ENCODE measurements at regions not wholly inside any gene's neighbourhood (a gene's known extent, or its start where the extent isn't known, plus 50 kb on each side); places are given as distances from the start of the nearest gene placed in this dataset.
A peak's percentile ranks its signal among the peaks of the same experiment; 100 is the strongest.

DNA sequence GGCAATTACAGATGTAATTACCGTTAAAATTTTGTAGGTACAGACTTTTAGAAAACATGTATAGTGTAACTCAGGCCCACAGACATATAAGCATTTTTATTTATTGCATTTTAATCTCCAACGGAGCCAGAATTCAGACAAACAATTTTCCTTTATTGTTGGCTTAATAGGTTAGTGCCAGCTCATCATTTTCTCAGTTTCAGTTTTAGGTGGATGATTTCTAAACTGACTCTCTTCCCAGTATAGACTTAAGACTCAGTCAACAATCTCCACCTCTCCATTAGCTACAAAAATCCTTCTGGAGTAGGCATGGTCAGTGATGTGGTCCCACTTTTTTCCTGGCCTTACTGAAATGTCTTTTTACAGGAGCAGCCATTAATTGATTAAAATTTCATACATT lies 994.6 kb downstream of the TBL1XR1 start:
- no peak for DNase-seq (ENCODE audit: low read depth in 4 of 6, low spot score in 6 of 6)
- no peak overlapping the region for H3K4me3 ChIP-seq (ENCODE audit: low read depth, low read length)
- no peaks in the 10 kb centered on the region for H3K9me3 ChIP-seq (ENCODE audit: control insufficient read depth, insufficient read depth, low read length)
- H3K36me3 ChIP-seq (ENCODE audit: control insufficient read depth, insufficient read depth, low read length): no peaks in the 10 kb centered on the region
- WGBS (ENCODE audit: insufficient coverage): no CpG with 5 or more reads among the region's 2 CpGs
- no peak overlapping the region for H3K27ac ChIP-seq (ENCODE audit: low read depth, low read length)
- H3K4me1 ChIP-seq (ENCODE audit: control insufficient read depth, insufficient read depth, low read length): no peaks in the 10 kb centered on the region
- no peaks in the 10 kb centered on the region for H3K27me3 ChIP-seq (ENCODE audit: control insufficient read depth, insufficient read depth, low read length)

- DNase-seq (ENCODE audit: low read depth in 4 of 6, low spot score in 6 of 6): peak in 1 of 6 donors; percentile 55
Observed at GRCh38 chr3:176193032-176193730, 1004.1 kb downstream of the TBL1XR1 start.

DNA sequence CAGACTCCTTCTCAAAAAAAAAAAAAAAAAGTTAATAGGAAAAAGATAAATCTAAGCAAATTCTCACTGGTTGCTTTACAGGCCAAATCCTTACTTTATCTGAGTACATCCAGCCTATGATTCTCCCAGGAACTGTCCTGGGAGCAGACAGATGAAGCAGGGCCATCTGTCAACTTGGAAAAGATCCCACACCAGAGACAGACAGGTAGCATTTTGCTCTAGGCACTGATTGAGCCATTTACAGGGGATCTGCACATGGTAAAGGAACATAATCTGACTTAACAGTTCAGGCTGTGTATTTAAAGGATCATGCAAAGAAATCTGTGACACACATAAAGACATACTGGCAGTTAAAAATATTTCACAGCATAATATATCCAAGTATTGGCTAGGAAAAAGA lies 1006.5 kb downstream of the TBL1XR1 start:
- Histone ChIP-seq H3K4me1 (ENCODE audit: control insufficient read depth, insufficient read depth, low read length) (no peaks in the 10 kb centered on the region), H3K9me3 (ENCODE audit: control insufficient read depth, insufficient read depth, low read length) (no peaks in the 10 kb centered on the region), H3K36me3 (ENCODE audit: control insufficient read depth, insufficient read depth, low read length) (no peaks in the 10 kb centered on the region), H3K27ac (ENCODE audit: low read depth, low read length) (no peak overlapping the region), H3K27me3 (ENCODE audit: control insufficient read depth, insufficient read depth, low read length) (no peaks in the 10 kb centered on the region), H3K4me3 (ENCODE audit: low read depth, low read length) (no peak overlapping the region)
- peak in 2 of 6 donors; percentile 52 to 59 for DNase-seq (ENCODE audit: low read depth in 4 of 6, low spot score in 6 of 6)

More at GRCh38 chr3:176193032-176193730, 1004.1 kb downstream of the TBL1XR1 start:
- Histone ChIP-seq H3K27me3 (ENCODE audit: control insufficient read depth, insufficient read depth, low read length) (no peaks in the 10 kb centered on the region), H3K27ac (ENCODE audit: low read depth, low read length) (no peak overlapping the region), H3K9me3 (ENCODE audit: control insufficient read depth, insufficient read depth, low read length) (peaks cover 7% of the 10 kb centered on the region), H3K4me3 (ENCODE audit: low read depth, low read length) (no peak overlapping the region), H3K4me1 (ENCODE audit: control insufficient read depth, insufficient read depth, low read length) (no peaks in the 10 kb centered on the region), H3K36me3 (ENCODE audit: control insufficient read depth, insufficient read depth, low read length) (no peaks in the 10 kb centered on the region)

DNA sequence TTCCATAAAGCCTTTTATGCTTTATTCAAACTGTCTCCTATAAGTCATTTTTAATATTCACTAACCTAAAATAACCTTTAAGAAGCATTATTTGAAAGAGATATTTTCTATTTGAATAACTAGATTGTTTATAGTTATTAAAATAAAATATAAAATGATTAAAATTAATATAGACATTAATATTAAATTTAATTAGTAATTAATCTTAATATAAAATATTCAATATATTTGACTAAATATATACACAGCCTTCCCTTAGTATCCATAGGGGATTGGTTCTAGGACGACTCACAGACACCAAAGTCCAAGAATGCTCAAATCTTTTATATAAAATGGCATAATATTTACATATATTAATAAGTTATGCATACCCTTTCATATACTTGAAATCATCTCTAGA lies 1014.1 kb downstream of the TBL1XR1 start:
- no peaks in the 10 kb centered on the region for H3K36me3 ChIP-seq (ENCODE audit: control insufficient read depth, insufficient read depth, low read length)
- no peaks in the 10 kb centered on the region for H3K4me1 ChIP-seq (ENCODE audit: control insufficient read depth, insufficient read depth, low read length)
- no peaks in the 10 kb centered on the region for H3K9me3 ChIP-seq (ENCODE audit: control insufficient read depth, insufficient read depth, low read length)
- DNase-seq (ENCODE audit: low read depth in 4 of 6, low spot score in 6 of 6): no peak
- no CpG with 5 or more reads among the region's 1 CpG for WGBS (ENCODE audit: insufficient coverage)
- H3K4me3 ChIP-seq (ENCODE audit: low read depth, low read length): no peak overlapping the region
- no peak overlapping the region for H3K27ac ChIP-seq (ENCODE audit: low read depth, low read length)
- H3K27me3 ChIP-seq (ENCODE audit: control insufficient read depth, insufficient read depth, low read length): no peaks in the 10 kb centered on the region

GRCh38 chr3:176174060-176174459 lies 1023.2 kb downstream of the TBL1XR1 start:
- Histone ChIP-seq H3K4me3 (ENCODE audit: low read depth, low read length) (no peak overlapping the region), H3K27ac (ENCODE audit: low read depth, low read length) (no peak overlapping the region), H3K27me3 (ENCODE audit: control insufficient read depth, insufficient read depth, low read length) (no peaks in the 10 kb centered on the region), H3K4me1 (ENCODE audit: control insufficient read depth, insufficient read depth, low read length) (no peaks in the 10 kb centered on the region), H3K9me3 (ENCODE audit: control insufficient read depth, insufficient read depth, low read length) (no peaks in the 10 kb centered on the region), H3K36me3 (ENCODE audit: control insufficient read depth, insufficient read depth, low read length) (no peaks in the 10 kb centered on the region)
- 100% methylated on average over 1 of the region's 6 CpGs for WGBS (ENCODE audit: insufficient coverage)
- DNase-seq (ENCODE audit: low read depth in 4 of 6, low spot score in 6 of 6): no peak

- Histone ChIP-seq H3K27ac (ENCODE audit: low read depth, low read length) (no peak overlapping the region), H3K4me3 (ENCODE audit: low read depth, low read length) (no peak overlapping the region), H3K9me3 (ENCODE audit: control insufficient read depth, insufficient read depth, low read length) (no peaks in the 10 kb centered on the region), H3K36me3 (ENCODE audit: control insufficient read depth, insufficient read depth, low read length) (no peaks in the 10 kb centered on the region), H3K4me1 (ENCODE audit: control insufficient read depth, insufficient read depth, low read length) (no peaks in the 10 kb centered on the region), H3K27me3 (ENCODE audit: control insufficient read depth, insufficient read depth, low read length) (no peaks in the 10 kb centered on the region)
- 75% methylated on average over 1 of the region's 1 CpG for WGBS (ENCODE audit: insufficient coverage)
- no peak for DNase-seq (ENCODE audit: low read depth in 4 of 6, low spot score in 6 of 6)
Observed at GRCh38 chr3:176172492-176172891, 1024.8 kb downstream of the TBL1XR1 start.

- no peaks in the 10 kb centered on the region for H3K36me3 ChIP-seq (ENCODE audit: control insufficient read depth, insufficient read depth, low read length)
- H3K27me3 ChIP-seq (ENCODE audit: control insufficient read depth, insufficient read depth, low read length): no peaks in the 10 kb centered on the region
- no peaks in the 10 kb centered on the region for H3K4me1 ChIP-seq (ENCODE audit: control insufficient read depth, insufficient read depth, low read length)
- H3K9me3 ChIP-seq (ENCODE audit: control insufficient read depth, insufficient read depth, low read length): no peaks in the 10 kb centered on the region
- no peak overlapping the region for H3K4me3 ChIP-seq (ENCODE audit: low read depth, low read length)
- H3K27ac ChIP-seq (ENCODE audit: low read depth, low read length): no peak overlapping the region
- WGBS (ENCODE audit: insufficient coverage): no CpG with 5 or more reads among the region's 2 CpGs
- no peak for DNase-seq (ENCODE audit: low read depth in 4 of 6, low spot score in 6 of 6)
Observed at GRCh38 chr3:176167272-176167671, 1030.0 kb downstream of the TBL1XR1 start.

DNA sequence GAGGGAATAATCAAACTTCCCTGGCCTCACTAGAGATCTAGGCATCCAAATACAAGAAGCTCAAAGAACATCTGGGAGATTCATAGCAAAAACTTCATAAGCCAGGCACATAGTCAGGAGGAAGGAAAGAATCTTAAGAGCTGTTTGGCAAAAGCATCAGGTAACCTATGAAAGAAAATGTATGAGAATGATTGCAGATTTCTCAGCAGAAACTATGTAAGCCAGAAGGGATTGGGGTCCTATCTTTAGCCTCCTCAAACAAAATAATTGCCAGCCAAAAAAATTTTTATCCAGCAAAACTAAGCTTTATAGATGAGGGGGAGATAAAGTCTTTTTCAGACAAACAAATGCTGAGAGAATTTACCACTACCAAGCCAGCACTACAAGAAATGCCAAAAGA lies 1036.3 kb downstream of the TBL1XR1 start:
- Histone ChIP-seq H3K9me3 (ENCODE audit: control insufficient read depth, insufficient read depth, low read length) (no peaks in the 10 kb centered on the region), H3K27ac (ENCODE audit: low read depth, low read length) (no peak overlapping the region), H3K4me1 (ENCODE audit: control insufficient read depth, insufficient read depth, low read length) (no peaks in the 10 kb centered on the region), H3K4me3 (ENCODE audit: low read depth, low read length) (no peak overlapping the region), H3K36me3 (ENCODE audit: control insufficient read depth, insufficient read depth, low read length) (no peaks in the 10 kb centered on the region), H3K27me3 (ENCODE audit: control insufficient read depth, insufficient read depth, low read length) (no peaks in the 10 kb centered on the region)
- no peak for DNase-seq (ENCODE audit: low read depth in 4 of 6, low spot score in 6 of 6)

DNA sequence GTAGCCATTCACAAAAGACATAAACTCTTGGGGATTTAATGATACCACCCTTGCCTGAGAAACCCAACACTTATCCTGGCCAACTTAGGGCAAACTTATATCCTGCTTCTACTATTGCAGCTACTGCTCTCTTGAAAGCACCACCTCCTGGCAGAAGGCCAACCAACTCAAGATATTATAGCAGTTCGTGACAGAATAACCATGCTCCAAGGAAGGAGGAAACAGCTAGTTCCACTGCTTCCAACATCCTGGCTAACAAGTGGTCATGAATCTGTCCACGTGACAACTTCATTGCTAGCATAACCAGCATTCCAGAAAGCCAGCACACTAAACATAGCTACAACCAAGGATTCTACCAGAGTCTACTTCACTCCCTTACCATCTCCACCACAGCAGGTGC lies 1037.5 kb downstream of the TBL1XR1 start:
- Histone ChIP-seq H3K27ac (ENCODE audit: low read depth, low read length) (no peak overlapping the region), H3K36me3 (ENCODE audit: control insufficient read depth, insufficient read depth, low read length) (no peaks in the 10 kb centered on the region), H3K9me3 (ENCODE audit: control insufficient read depth, insufficient read depth, low read length) (no peaks in the 10 kb centered on the region), H3K4me3 (ENCODE audit: low read depth, low read length) (no peak overlapping the region), H3K4me1 (ENCODE audit: control insufficient read depth, insufficient read depth, low read length) (no peaks in the 10 kb centered on the region), H3K27me3 (ENCODE audit: control insufficient read depth, insufficient read depth, low read length) (no peaks in the 10 kb centered on the region)
- 90% methylated on average over 2 of the region's 2 CpGs for WGBS (ENCODE audit: insufficient coverage)
- no peak for DNase-seq (ENCODE audit: low read depth in 4 of 6, low spot score in 6 of 6)

DNA sequence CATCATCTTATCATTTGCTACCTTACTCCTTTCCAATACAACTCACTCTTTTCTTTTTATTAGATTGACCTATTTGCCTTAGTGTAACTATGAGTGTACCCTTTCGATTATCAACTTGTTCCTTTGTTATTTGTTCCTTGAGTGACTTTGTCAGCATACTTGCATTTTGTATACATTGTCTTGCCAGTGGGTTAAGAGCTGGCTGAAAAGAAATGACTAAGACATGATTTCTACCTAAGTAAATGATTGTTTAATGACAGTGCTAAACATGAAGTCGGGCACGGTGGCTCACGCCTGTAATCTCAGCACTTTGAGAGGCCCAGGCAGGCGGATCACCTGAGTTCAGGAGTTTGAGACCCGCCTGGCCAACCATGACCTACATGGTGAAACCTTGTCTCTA lies 1042.3 kb downstream of the TBL1XR1 start:
- DNase-seq (ENCODE audit: low read depth in 4 of 6, low spot score in 6 of 6): no peak
- Histone ChIP-seq H3K9me3 (ENCODE audit: control insufficient read depth, insufficient read depth, low read length) (no peaks in the 10 kb centered on the region), H3K27me3 (ENCODE audit: control insufficient read depth, insufficient read depth, low read length) (no peaks in the 10 kb centered on the region), H3K4me1 (ENCODE audit: control insufficient read depth, insufficient read depth, low read length) (no peaks in the 10 kb centered on the region), H3K36me3 (ENCODE audit: control insufficient read depth, insufficient read depth, low read length) (no peaks in the 10 kb centered on the region), H3K4me3 (ENCODE audit: low read depth, low read length) (no peak overlapping the region), H3K27ac (ENCODE audit: low read depth, low read length) (no peak overlapping the region)
- 100% methylated on average over 6 of the region's 6 CpGs for WGBS (ENCODE audit: insufficient coverage)
